NCI-H510A treated with DMSO at 0.1 percent for 48 hours (cell line): ENCODE measurements at regions not wholly inside any gene's neighbourhood (a gene's known extent, or its start where the extent isn't known, plus 50 kb on each side); places are given as distances from the start of the nearest gene placed in this dataset.

ENCODE experiments used
- DNase-seq: peaks from one replicate; lab custom pipeline; 2025; lab: John Stamatoyannopoulos, UW

DNA sequence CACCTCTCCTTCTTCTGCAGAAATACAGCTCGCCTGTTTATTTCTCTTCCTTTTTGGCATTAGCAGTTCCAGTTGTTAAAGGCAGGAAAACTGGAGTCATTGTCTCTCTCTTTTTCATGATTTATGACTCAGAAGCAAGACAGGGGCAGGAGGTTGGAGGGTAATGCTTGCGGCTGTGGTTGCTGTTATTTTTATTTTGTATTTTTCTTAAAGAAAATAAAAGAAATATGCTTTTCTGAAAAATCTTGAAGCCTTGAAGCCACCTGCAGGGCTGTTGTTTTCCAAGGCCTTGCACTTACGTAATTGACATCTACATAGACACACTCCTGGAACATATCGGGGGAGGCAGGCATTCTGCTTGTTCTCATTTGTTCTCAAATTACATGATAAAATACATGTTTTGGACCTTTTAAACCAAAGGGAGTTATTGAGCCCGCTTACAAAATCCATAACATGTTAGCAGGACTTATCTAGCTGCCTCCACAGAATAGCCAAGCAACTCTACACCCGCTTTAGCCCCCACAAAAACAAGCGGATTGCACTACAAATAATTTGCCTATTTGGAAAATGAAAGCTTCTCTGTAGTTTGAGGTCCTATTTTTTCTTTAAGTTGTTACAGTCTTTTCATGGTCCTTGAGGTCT is 1004.6 kb upstream of the NR2F2 start:
- no peak for DNase-seq

DNA sequence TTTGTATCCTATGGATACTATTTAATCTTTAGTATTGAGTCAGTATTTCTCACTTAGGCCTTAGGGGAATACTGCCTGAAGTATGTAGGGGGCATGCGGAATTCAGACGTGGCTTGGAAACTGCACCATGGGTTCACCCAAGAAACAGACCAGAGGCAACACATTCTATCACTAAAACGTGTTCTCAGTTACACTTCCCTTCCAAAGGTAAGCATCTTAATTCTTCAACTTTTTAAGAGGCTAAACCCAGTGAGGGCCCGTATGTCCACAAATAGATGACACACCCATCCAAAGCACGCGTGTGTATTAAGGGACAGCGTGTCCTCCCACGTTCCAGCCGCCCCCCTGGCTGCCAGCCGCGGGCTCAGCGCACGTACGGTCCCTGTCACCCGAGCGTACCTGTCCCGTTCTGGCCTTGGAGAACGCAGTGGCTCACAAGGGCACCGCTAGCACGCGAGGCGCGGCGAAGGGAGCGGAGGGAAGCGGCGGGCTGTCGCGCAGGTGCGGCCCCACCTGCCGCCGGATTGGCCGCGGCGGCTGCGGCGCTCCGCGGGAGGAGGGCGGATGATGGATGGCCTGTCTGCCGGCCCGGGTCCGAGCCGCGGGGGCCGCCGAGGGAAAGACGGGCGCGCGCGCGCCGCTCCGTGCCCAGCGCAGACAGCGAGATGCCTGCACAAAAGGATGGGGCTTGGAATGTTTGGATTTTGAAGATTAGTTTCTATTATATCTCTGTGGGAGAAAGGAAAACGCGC is 1003.9 kb upstream of the NR2F2 start:
- no peak for DNase-seq

DNA sequence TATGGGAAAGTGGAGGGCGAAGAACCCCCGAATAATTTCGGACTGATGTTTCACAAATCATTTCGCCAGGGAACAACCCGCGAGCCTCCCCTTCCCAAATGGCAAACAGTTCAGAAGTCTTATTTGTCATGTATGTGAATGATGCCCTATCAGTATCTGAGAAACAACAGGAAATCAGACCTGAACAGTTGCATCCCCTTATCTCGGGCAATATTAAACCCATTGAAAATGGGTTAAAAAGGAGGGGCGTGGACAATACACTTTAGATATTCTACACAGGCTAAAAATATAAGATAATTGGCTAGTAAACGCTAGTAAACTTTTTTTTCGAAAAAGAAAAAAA is 1003.3 kb upstream of the NR2F2 start:
- DNase-seq: no peak

DNA sequence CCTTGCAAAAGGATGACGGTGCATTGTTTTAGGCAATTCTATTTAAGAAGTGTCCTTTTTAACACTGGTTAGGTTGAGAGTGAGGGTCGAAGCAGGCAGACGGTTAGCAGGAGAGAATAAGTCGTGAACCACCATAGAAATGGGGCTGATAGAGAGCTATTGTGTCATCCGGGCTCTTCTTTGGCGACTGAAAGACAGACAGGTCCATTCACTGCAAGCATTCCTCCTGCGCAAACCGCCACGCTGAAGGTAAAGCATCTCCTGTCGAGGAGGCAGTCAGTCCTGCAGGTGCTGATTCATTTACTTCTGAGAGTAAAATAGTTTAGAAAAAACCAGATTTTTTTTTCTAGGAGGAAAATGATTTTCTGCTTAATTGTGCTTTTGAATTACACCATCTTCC is 1002.8 kb upstream of the NR2F2 start:
- DNase-seq: no peak

DNA sequence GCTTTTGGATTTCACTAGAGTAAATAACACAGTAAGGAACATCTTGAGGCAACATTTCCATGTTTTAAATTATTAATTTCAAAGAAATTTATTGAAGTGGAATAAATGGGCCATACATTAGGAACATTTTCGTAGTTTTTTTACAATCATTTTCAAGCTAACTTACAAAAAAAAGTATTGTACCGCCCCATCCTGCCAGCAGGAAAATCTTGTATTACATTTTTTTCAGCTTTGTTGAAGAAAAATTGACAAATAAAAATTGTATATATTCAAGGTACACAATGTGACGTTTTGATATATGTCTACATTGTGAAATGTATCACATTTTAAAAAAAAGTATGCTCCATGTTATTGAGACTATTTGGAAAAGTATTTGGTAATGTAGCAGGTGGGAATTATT is 1001.9 kb upstream of the NR2F2 start:
- DNase-seq: no peak

DNA sequence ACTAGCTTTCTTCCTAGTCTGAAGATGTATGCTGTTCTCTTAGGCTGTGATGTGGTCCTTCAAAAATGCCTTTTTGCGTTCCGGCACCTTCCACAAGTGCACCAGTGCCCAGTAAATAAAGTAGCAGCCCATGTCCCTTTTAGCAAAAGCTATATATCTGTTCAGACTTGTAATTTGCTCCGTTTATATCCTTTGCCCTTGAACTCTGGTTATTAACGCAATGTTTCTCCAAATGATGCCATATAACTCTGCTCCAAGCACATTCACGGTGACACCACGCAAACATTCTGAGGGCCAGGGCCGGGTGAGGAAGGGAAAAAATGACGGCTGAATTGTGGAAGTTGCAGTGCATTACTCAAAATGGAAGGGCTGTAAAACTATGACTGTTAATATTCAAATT is 1001.1 kb upstream of the NR2F2 start:
- no peak for DNase-seq

DNA sequence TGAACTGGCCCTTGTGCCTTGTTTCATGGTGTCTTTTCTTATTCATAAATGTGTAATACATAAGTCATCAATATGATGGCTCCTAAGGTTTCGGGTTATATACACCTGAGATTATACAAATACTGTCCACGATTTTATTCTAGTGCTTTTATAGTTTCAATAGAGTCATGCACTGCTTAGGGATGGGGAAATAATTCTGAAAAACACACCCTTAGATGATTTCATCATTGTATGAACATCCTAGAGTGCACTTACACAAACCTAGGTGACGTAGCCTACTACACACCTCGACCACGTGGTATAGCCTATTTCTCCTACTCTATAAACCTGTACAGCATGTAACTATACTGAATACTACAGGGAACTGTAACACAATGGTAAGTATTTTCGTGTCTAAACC is 988.8 kb upstream of the NR2F2 start:
- no peak for DNase-seq

DNA sequence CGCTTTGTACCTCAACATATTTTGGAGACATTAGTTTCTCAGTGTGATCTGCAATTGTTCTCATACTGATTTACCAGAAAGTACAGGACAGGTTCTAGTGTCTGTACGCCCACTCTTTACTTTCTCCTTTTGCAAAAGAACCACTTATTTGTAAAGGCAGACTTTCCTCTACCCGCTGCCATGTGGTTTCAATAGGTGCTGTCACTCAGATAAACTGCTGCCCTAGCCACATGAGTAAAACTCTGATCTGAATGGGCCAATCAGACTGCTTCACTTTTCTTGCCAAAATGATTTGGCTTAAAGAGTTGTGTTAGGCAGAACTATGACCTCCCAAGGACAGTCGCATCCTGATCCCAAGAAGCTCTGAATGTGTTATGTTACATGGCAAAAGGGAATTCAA is 984.6 kb upstream of the NR2F2 start:
- no peak for DNase-seq

DNA sequence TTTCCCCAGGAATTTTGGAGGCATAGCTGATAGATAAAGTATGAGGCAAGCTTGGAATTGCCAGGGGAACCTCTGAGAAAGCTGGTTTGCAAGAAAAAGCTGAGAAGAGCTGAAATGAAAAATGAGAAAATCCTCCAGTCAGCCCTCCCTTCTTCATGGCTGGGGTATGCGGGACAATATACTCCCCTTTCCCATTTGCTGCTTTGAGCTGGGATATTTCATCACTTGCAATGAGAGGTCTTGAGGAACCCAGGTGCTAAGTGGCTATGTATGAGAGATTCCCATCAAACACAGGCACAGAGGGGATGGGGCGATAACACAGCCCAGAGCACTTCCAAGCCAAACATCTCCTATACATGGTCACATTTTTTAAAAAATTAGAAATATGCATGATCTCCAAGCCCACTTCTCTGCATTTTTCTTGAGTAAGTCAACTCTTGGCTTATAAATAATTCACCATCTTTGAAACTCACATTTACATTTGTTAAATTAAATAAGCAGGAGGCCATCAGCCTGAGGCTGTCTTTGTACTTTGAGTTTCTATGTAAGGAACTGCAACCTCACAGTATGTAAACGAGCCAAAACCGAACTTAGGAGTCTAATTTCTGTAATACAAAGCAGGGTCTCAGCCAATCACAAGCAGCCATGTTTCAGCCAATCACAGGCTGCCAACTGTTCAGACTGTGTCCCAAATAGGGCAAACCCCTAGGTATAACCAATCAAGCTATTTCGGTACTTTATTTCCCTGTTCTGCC is 983.6 kb upstream of the NR2F2 start:
- no peak for DNase-seq

DNA sequence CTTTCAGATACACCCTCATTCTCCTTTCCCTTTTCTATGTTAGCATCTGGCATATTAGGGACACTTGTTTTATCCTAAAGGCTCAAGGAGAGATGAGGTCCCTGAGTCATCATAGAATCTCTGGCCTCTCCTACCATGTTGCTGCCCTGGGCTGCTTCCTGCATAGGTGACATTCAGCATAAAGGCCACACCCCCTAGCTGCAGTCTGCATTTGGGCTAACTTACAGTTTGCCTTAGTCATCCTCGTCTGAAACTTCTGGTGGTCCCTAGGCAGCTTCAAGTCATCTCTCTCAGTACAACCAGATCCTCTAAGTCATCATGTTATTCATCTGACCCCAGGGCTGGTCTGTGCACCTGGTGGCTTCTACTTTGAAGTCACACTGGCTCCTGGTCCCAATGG is 982.7 kb upstream of the NR2F2 start:
- DNase-seq: no peak

DNA sequence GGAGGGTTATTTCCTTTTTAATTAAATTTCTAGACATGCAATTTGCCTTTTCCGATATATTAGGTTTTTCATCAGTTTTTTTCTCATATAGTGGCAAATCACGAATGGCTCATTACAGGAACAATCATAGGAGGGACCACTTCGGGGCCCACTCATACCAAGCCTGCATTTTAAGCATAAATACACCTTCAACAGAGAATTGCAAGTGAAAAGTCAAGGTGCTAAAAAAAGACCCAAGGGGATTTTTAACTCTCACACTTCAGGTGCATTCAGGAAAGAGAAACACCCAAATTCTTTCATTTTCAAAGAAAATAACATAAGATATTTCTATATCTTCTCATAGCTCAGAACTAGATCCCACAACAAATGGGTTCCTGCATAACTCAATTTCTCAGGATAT is 979.6 kb upstream of the NR2F2 start:
- DNase-seq: no peak

DNA sequence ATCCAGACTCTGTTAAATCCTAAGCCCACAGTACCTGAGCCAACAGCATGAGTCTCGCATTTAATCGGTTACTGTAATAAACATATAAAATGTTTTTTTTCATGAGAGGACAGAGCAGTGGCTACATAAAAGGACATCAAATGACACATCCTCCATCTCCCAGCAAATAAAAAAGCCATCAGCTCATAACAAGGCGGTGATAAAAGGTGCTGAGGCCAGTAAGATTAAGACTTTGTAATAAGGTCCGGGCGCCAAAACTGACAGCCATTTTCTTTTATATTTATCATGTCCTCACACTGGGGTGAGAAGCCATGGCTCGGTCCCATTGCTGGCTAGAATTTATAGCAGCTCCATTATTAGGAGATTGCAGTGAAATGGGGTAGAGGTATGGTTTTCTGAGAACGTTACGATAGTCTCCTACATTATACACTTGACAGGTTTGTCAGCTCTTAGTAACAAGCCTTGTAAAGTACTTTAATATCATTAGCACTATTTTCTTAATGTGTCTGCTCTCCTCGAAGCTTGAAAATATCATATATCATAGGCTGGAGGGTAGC is 977.8 kb upstream of the NR2F2 start:
- DNase-seq: no peak

DNA sequence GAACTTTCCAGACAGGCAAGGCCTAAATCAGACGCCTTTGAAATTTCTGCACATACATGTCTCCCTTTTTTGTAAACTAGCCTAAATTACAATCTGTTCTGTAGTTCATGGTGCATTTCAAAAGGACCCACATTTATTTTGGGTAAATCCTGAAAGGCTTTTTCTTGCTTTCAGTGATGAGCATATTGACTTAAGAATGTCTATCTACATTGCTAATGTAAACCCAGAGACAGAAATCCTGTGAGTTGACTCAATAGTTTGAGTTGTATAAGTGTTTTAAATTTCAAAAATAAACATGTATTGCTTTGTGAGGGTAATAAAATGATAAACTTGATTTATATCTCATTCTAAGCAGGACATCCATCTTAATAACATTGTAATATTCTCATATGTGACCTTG is 977.0 kb upstream of the NR2F2 start:
- no peak for DNase-seq

DNA sequence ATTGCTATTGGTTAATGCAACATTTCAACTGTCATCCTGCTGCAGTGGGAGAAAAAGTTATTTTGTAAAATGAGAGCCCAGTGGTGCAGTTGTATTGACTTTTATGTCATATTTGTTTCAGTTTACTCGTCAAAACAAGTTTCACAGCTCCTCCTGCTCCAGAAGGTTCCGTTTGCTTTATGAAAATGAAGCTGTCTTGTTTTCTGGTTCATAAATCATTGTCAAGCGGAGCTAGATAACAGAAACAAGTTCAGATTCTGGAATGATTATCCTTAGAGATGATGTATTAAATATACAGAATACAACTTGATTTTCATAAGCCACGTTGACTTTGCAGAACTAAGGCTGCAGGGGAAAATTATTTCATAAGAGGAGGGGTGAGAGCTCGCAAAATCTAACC is 970.5 kb upstream of the NR2F2 start:
- DNase-seq: no peak

DNA sequence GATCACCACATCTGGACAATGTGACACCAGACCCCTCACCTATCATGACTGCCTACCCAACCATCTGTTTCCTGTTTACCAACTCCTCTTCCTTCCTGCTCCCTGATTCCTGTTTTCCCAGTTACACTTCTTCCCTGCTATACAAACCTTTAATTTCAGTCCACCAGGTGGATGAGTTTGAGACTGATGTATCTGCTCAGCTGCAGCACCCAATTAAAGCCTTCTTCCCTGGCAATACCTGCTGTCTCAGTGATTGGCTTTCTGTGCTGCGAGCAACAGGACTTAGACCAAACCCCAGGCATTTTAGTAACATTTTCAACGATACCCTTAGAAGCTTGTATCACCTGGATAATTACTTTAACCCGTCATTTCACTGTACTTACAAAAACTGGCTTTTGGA is 968.2 kb upstream of the NR2F2 start:
- DNase-seq: no peak

DNA sequence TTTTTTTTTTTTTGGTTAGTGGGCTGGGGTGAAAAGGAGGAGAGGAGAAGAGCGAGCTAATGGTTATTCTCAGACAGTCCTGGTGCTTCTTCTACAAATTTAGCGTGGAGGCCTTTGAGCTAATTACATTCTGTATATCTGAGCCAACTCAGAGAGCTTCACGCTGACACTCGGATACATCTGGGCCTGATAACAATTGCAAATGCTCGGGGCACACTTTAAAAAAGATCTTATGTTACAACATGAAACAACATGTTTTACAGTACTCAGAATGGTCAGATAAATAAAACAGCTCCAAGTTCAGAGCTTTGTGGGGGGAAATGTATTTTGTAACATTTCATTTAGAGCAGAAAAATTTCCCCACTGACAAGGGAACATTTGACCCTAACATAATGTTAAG is 966.9 kb upstream of the NR2F2 start:
- no peak for DNase-seq

DNA sequence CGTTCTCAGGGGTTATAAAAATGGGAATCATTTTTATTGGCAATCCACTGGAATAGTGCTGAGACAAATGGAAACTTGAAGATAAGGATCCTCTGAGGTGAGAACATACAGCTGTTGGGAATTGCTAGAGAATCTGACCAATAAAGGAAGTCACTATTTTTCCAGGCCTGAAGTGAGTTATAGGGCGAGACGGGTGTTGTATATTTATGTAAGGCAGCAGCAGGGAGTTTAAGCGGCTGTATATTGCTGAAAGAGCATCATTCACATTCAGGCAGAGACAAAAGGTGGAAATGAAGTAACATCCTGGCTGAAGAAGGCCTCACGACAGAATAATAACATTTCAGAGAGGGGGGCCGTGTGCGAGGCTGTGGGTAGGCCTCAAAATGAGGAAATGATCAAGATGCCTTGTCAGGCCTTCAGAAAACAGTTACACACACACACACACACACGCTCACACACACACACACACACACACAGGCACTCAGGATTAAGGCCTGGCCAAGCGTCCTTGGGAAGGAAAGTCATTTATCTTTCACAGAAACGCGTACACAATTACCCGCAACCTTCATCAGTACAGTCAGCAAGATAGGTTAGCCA is 964.9 kb upstream of the NR2F2 start:
- no peak for DNase-seq

DNA sequence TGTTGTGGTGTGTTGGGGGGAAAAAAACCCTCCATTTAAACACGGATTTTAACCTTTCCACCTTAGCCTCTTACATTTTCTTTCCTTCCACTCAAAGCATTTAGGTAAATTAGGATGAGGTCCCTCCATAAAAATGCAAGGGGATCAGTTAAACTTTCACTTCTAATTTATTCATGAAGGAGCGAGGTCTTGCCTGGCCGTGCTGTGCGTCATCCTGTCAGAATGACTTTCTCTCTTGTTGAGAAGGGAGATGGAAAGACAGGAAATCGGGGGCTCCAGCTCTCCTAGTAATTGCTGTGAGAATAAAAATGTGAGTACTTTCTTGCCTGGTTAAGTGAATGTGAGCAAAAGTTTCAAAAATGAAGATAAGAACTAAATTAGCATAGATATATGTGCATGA is 962.3 kb upstream of the NR2F2 start:
- DNase-seq: no peak

DNA sequence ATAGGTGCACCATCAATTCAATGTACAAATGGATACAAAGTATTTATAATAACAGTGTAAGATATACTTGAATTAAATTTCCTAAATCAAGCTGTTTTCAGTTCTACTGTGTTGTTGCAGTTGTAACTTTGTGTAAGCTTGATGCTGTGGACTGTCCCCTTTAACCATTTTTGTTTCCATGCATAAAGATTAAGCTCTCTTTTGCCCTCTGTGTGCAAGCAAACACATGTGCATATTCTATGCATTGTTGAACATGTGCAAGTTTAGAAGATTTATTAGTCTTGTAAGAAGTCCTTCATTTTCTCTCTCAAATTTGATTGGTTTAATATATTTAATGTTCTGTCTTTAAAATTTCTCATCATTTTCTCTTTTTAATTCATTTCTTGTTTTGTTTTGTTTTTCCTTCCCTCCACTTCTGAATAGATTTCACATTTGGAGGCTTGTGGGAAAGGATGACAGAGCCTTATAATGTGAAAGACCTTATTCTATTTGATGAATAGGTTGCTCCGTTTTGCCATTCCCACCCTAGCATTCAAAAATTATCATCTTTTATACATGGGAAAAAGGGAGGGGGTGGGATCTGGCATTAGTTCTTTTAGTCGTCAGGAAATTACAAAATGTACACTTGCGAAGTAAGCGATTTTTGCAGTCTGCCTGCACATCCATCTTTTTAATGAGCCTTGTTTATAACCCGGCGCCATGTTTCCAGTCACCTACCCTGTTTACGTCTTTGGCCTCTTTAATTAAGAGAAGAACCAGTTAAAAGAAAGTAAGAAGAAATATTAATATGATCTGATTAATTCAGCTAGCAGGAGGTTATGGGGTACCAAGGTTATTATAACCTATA is 961.5 kb upstream of the NR2F2 start:
- DNase-seq: no peak

DNA sequence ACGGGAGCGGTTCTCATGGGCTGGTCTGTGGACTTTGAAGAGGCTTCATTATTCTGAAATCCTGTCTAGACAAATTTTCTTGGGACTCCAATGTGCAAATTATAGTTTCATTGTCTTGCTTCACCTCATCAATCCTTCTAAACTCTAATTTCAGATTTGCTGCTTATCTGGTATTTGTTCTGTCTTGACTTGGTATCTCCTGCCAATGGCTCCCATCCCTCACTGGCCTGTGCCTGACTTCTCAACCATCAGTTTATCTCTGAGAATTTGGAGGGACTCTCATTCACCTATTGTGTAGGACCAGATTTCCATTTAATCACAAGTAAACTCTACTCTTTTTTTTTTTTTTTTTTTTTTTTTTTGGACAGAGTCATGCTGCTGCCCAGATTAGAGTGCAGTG is 960.2 kb upstream of the NR2F2 start:
- no peak for DNase-seq

DNA sequence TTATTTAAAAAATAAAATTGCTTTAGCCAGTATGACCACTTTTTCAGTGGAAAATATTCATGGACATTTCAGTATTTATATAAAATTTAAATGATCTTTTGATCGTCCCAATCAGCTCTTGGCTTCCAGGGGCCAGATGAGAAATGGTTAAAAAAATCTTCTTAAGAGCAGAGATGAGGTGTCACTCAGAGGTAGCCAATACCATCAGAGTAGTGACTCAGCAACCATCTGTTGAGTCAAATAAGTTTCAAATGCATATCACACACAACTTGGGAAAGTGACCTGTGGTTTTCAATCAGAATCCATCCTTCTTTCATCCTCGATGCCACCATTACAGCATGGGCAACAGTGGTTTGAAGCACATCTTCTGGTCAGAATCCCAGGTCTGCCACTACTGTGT is 958.8 kb upstream of the NR2F2 start:
- no peak for DNase-seq

DNA sequence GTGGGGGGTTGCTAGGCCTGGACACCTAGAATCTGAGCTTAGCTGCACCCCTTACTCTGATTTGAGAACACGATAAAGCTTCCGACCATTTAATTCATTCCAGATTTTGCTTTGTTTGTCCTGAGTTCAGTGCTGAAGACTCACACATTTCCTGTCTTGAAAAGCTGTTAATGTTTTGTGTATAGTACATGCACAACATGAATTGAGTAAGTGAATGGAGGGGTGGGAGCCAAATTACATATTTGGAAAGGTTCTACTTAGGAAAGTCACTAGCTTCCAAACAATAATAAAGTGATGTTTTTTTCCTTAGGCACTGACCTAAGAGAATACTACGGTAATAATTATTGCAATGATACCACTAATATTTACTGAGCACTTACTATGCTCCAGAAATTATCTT is 955.2 kb upstream of the NR2F2 start:
- DNase-seq: no peak
